ENCODE measurements at regions not wholly inside any gene's neighbourhood (a gene's known extent, or its start where the extent isn't known, plus 50 kb on each side); places are given as distances from the start of the nearest gene placed in this dataset.

DNA sequence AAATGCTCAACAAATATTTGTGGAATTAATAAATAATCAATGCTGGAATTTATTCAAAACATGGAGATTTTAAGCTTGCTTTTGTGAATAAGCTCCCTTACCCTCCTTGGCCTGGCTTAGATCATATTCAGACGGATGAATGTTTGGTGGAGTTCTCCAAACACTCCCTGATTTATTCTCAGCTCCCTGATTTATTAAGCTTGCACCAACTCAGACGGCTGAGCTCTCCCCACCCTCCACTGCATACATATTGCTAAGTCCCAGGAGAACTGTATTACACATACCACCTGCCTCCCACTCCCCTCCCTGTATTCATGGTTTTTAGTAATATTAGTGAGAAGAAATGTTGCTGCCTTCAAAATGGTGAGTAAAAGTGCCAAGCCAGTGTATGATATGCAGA is 1057.5 kb downstream of the SORCS3 start:
- no peak overlapping the region for H3K9ac ChIP-seq (ENCODE audit: low read length)
- POLR2A ChIA-PET: no interaction called here
- ATAC-seq (ENCODE audit: low read depth) (no peak), DNase-seq (no peak)
- TF ChIP-seq, protein P1, sequence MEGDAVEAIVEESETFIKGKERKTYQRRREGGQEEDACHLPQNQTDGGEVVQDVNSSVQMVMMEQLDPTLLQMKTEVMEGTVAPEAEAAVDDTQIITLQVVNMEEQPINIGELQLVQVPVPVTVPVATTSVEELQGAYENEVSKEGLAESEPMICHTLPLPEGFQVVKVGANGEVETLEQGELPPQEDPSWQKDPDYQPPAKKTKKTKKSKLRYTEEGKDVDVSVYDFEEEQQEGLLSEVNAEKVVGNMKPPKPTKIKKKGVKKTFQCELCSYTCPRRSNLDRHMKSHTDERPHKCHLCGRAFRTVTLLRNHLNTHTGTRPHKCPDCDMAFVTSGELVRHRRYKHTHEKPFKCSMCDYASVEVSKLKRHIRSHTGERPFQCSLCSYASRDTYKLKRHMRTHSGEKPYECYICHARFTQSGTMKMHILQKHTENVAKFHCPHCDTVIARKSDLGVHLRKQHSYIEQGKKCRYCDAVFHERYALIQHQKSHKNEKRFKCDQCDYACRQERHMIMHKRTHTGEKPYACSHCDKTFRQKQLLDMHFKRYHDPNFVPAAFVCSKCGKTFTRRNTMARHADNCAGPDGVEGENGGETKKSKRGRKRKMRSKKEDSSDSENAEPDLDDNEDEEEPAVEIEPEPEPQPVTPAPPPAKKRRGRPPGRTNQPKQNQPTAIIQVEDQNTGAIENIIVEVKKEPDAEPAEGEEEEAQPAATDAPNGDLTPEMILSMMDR (IDR thresholded peaks at IDR 0.05): no peak
- no peak for TF ChIP-seq EZH2 (IDR thresholded peaks at IDR 0.05; ENCODE audit: borderline replicate concordance, insufficient read depth, low read depth, low read length, poor library complexity, severe bottlenecking)
- H3K27me3 ChIP-seq (replicated peaks in 1 of 4; ENCODE audit: control extremely low read depth in 1 of 4, control insufficient read depth in 3 of 4, insufficient read depth in 4 of 4, low read length in 3 of 4): no peaks in the 10 kb centered on the region
- no peak overlapping the region for H3K4me2 ChIP-seq (replicated peaks; ENCODE audit: low read depth, low read length, poor library complexity, severe bottlenecking)
- H3K79me2 ChIP-seq (ENCODE audit: control insufficient read depth, insufficient read depth, low read length): no peaks in the 10 kb centered on the region
- H3K4me3 ChIP-seq (ENCODE audit: control extremely low read depth in 1 of 5, extremely low read depth in 1 of 5, insufficient read depth in 1 of 5, low read depth in 2 of 5, low read length in 4 of 5): no peak overlapping the region
- Mint-ChIP-seq H3K4me3 (no peak overlapping the region), H3K27ac (no peak overlapping the region), H3K9me3 (ENCODE audit: insufficient read depth) (no peaks in the 10 kb centered on the region), H3K4me1 (no peaks in the 10 kb centered on the region), H3K27me3 (no peaks in the 10 kb centered on the region)
- intact Hi-C loops (cut with micrococcal nuclease): no loop called here
- no peaks in the 10 kb centered on the region for H4K20me1 ChIP-seq (ENCODE audit: control insufficient read depth, insufficient read depth, low read length, poor library complexity, severe bottlenecking)
- no peak overlapping the region for H2AFZ ChIP-seq (ENCODE audit: insufficient read depth, low read depth, low read length, poor library complexity, severe bottlenecking)
- CTCF ChIA-PET: no interaction called here
- no peaks in the 10 kb centered on the region for H3K36me3 ChIP-seq (replicated peaks in 1 of 2; ENCODE audit: control extremely low read depth in 1 of 2, control insufficient read depth in 1 of 2, extremely low read depth in 1 of 2, insufficient read depth in 2 of 2, low read length in 1 of 2)
- WGBS (ENCODE audit: insufficient coverage): 90% methylated on average over 2 of the region's 2 CpGs
- H3K4me1 ChIP-seq (ENCODE audit: control insufficient read depth in 2 of 2, insufficient read depth in 2 of 2, low read length in 2 of 2): no peaks in the 10 kb centered on the region
- no peak overlapping the region for H3K27ac ChIP-seq (ENCODE audit: low read length in 2 of 2)
- no peaks in the 10 kb centered on the region for H3K9me3 ChIP-seq (ENCODE audit: control extremely low read depth in 1 of 3, control insufficient read depth in 2 of 3, insufficient read depth in 1 of 3, low read length in 2 of 3)

DNA sequence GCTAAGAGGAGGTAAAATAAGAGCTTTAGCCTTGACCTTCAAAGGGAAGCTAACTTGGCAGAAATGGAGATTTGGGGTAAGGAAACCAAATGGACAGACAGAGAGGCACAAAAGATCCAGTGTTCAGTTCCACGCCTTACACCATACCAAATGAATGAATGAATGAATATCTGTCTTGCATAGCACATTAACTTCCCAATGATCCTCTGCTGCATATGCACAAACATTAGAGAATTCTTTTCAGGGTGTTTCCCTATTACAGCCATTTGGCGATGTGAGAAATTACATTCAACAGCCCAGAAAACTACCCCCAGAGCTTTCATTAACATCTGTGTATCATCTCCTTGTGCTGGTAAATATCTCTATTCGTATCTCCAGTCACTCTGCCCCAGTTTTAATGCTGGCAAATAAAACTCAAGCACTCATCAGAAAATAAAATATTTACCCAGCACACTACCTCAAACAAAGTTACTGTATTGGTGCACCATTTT is 1056.2 kb downstream of the SORCS3 start:
- H3K79me2 ChIP-seq (ENCODE audit: control insufficient read depth, insufficient read depth, low read length): no peaks in the 10 kb centered on the region
- no peaks in the 10 kb centered on the region for H3K9me3 Mint-ChIP-seq (ENCODE audit: insufficient read depth)
- no peak overlapping the region for H3K4me3 Mint-ChIP-seq
- intact Hi-C loops (cut with micrococcal nuclease): no loop called here
- ChIA-PET CTCF (no interaction called here), POLR2A (no interaction called here)
- no peaks in the 10 kb centered on the region for H3K9me3 ChIP-seq (ENCODE audit: control extremely low read depth in 1 of 3, control insufficient read depth in 2 of 3, insufficient read depth in 1 of 3, low read length in 2 of 3)
- H3K4me1 ChIP-seq (ENCODE audit: control insufficient read depth in 2 of 2, insufficient read depth in 2 of 2, low read length in 2 of 2): no peaks in the 10 kb centered on the region
- no peak overlapping the region for H2AFZ ChIP-seq (ENCODE audit: insufficient read depth, low read depth, low read length, poor library complexity, severe bottlenecking)
- DNase-seq (no peak), ATAC-seq (ENCODE audit: low read depth) (no peak)
- WGBS (ENCODE audit: insufficient coverage): 100% methylated on average over 1 of the region's 3 CpGs
- H3K27me3 Mint-ChIP-seq: no peaks in the 10 kb centered on the region
- H3K27me3 ChIP-seq (replicated peaks in 1 of 4; ENCODE audit: control extremely low read depth in 1 of 4, control insufficient read depth in 3 of 4, insufficient read depth in 4 of 4, low read length in 3 of 4): no peaks in the 10 kb centered on the region
- H3K4me3 ChIP-seq (ENCODE audit: control extremely low read depth in 1 of 5, extremely low read depth in 1 of 5, insufficient read depth in 1 of 5, low read depth in 2 of 5, low read length in 4 of 5): no peak overlapping the region
- no peaks in the 10 kb centered on the region for H3K36me3 ChIP-seq (replicated peaks in 1 of 2; ENCODE audit: control extremely low read depth in 1 of 2, control insufficient read depth in 1 of 2, extremely low read depth in 1 of 2, insufficient read depth in 2 of 2, low read length in 1 of 2)
- no peak overlapping the region for H3K27ac ChIP-seq (ENCODE audit: low read length in 2 of 2)
- H3K4me1 Mint-ChIP-seq: no peaks in the 10 kb centered on the region
- TF ChIP-seq, protein P1 (IDR thresholded peaks at IDR 0.05): no peak
- TF ChIP-seq EZH2 (IDR thresholded peaks at IDR 0.05; ENCODE audit: borderline replicate concordance, insufficient read depth, low read depth, low read length, poor library complexity, severe bottlenecking): no peak
- H3K4me2 ChIP-seq (replicated peaks; ENCODE audit: low read depth, low read length, poor library complexity, severe bottlenecking): no peak overlapping the region
- H3K9ac ChIP-seq (ENCODE audit: low read length): no peak overlapping the region
- H4K20me1 ChIP-seq (ENCODE audit: control insufficient read depth, insufficient read depth, low read length, poor library complexity, severe bottlenecking): no peaks in the 10 kb centered on the region
- H3K27ac Mint-ChIP-seq: no peak overlapping the region

All from B cell (primary cell).